ENCODE measurements at regions not wholly inside any gene's neighbourhood (a gene's known extent, or its start where the extent isn't known, plus 50 kb on each side); places are given as distances from the start of the nearest gene placed in this dataset.
A peak's percentile ranks its signal among the peaks of the same experiment; 100 is the strongest.

DNA sequence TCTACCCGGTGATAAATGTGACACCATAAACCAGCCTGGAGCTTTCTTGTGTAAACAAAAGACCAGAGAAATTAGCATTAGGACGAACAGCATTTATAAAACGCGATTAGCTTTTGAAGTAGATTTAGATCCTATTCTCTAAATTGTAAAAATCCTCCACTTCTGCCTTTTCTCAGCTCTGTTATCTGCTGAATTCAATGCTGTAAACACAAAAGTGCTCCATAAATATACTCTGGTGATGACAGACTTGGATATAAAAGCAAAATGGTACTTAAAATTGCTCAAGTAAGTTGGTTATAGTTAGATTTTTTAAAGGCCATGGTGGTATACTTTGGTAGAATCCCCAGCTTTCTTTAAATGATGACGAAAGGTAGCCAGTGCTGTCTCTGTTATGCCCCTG lies 114.6 kb upstream of the RMST start:
- DNase-seq = no peak

DNA sequence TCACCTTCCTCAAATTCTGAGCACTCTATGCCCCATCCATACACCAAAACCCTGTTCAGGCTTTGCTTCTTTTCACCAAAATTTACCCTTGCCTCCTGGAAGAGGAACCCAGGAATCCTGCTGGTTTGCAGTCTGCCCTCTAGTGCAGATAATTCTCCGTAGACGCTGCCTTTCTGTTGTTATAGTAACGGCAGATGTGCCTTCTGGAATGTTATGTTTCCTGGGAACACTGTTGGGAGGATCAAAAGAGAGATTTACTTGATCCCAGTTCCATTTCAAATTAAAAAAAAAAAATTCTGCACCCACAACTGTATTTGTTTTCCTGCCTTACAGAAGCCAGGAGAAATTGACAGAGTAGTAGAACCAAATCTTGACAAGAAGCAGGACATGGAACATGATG lies 104.2 kb upstream of the RMST start:
- DNase-seq = no peak

- no peak for DNase-seq
Observed at GRCh38 chr12:97359021-97359690, 103.4 kb upstream of the RMST start.

DNA sequence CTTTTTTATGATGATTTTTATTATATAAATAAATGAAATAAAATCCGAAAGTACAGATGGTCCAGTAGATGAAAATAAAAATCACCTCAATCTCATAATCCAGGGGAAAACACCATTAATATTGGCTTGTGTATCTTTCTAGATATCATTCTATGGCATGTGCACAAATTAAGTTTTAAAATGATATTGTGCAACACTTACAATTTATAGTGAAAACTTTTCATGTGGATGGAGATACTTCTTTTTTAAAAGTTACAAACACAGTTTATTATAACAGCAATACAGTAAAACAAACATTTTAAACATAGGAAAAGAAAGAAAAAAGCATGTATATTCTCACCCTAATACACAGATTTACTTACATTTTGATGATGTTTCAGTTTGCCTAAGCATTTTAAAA lies 98.9 kb upstream of the RMST start:
- no peak for DNase-seq

GRCh38 chr12:97368462-97369163 lies 94.0 kb upstream of the RMST start:
- no peak for DNase-seq

GRCh38 chr12:97375310-97375709 lies 87.3 kb upstream of the RMST start:
- no peak for DNase-seq

DNA sequence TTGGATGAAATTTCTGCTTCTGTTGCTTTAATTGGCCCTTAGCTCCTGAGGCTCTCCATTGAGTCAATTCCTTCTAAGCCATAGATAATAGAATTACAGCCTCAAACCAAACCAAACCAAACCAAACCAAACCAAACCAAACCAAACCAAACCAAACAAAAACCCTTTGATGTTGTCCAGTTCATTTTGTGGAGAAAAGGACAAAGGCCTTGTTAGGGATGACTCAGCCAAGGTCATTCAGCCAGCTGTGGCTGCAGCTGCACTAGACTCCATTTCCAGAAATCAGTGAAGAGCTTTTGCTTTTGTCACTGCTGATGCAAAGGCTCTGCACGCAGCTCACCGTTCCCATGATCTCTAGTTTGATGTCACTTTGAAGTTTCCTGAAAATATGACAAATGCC lies 82.2 kb upstream of the RMST start:
- no peak for DNase-seq

GRCh38 chr12:97385121-97385520 lies 77.5 kb upstream of the RMST start:
- no peak for DNase-seq

DNA sequence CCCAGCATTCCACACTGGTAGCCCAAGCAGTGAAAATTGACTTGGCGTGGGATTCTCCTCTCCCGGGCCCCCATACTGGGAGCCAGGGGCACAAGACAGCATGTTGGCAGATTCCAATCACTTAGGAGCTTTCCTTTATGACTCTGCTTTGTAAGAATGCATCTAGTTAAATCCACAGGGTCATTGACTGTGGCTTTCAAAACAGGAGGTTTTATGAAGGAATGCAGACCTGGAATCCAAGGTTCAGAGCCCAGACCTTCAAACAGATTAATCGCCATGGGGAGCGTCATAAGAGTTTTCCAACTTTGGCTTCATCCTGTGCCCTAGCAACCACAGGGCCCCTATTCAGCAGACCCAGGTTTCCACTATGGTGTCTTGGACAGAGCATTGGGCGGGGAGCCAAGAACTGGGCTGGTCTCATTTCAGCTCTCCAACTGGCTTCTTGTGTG lies 76.4 kb upstream of the RMST start:
- DNase-seq = no peak

GRCh38 chr12:97387844-97388243 lies 74.8 kb upstream of the RMST start:
- DNase-seq = no peak

DNA sequence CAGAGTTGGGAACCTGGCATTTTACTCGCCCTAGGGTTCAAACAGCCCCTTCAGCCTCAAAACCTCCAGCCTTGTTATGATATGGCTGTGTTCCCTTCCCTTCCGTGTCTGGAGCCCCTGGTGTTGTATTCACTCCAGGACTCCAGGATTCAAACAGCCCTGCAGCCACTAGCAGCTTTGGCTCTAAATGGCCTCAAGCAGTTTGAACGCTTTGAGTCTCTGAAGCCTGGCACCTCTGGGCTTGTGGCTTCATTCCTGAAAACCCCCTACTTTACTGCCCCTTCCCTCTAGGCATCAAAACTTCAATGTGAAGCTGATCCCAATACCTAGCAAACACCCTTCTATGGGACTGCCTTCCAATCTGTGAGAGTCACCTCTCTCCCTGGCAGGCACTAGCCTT lies 67.9 kb upstream of the RMST start:
- DNase-seq = no peak

- DNase-seq = no peak
Observed at GRCh38 chr12:97397008-97397407, 65.6 kb upstream of the RMST start.

- DNase-seq = peak in 1 of 2 experiments; percentile 15
Observed at GRCh38 chr12:97398704-97399103, 63.9 kb upstream of the RMST start.

DNA sequence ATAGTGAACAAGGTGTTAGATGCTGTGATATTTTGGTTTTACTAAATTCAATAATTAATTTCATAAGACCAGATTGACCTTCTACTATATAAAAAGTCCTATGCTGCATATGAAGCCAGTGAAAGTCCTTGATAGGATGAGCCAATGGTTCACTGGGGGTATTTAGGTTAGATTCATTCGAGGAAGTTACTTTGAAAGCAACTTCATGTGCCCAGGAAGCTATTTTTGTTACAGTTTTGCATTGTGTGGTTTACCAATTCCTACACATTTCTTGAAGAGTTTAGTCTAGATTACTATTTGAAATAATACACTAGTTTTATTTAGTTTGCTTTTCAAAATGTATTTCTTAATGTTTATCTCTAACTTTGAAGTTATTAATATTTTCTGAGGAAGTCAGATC lies 58.5 kb upstream of the RMST start:
- no peak for DNase-seq

GRCh38 chr12:97404543-97404942 lies 58.1 kb upstream of the RMST start:
- DNase-seq = peak; percentile 65 to 86

DNA sequence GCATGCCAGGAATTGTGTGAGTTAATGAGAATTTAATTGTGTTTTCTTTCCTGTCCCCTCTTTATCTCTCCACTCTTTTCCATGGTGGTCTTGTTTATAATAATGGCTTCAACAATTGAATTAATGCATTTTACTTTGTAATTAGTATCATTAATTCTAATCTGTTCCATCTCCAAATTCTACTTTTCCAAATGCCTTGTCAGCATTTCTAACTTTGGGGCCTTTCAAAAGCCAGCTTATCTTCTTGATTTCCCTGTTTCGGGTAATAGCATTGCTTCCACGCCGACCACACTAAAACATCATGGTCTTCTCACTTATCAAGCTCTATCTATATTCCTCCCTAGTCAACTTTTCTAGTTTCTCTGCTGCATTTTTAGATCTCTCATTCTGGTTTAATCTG lies 54.2 kb upstream of the RMST start:
- no peak for DNase-seq

DNA sequence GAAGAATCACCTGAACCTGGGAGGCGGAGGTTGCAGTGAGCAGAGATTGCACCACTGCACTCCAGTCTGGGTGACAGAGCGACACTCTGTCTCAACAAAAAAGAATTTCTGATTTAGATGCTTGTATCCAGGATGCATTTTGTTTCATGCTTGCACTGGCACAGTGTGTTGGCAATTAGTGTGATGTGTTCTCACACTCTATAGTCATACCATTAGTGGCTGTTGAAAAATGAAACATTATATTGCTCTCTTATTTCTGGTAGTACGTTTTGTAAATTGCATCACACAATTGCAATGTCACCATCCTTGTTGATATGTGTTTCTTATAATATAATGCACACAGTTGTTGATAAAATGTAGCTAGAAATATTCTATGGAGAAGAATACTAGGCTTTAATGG lies 51.3 kb upstream of the RMST start:
- DNase-seq = no peak
